ENCODE measurements at regions not wholly inside any gene's neighbourhood (a gene's known extent, or its start where the extent isn't known, plus 50 kb on each side); places are given as distances from the start of the nearest gene placed in this dataset.

DNA sequence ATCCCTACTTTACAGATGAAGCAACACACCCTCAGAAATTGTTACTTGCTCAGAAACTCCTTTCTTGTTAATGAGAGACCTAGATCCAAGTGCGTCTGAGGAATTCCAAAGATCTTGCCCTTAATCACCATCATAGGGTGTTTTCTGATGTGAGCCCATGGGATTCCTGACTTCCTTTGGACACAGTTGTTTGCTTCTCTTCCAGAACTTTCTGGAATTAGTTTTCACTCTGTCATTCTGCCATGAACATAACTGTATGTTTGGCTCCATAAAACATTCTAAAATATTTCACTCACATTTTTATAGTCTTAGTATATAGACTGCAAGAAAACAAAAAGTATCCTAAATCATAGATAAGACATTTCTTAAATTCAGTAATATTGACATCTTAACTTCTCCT is 593.9 kb upstream of the SOX11 start (continued):
- TF ChIP-seq ZNF354B (CRISPR knock-in tag; IDR thresholded peaks at IDR 0.05) = no peak

DNA sequence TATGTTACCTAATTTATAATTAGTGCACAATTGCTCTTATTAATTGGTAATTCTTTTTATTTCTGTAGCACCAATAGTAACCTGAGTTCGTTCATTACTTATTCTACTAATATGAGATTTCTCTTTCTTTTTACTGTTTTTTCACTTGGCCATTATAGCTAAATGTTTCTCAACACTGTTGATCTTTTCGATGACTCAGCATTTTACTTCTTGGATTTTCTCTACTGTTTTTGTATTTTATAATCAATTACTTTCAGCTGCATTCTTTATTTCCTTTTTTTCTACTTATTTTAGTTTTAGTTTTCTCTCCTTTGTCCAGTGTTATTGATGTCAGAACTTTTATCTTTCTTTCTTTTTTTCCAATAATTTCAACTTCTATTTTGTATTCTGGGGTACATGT is 589.4 kb upstream of the SOX11 start:
- TF ChIP-seq NFE2L2 (IDR thresholded peaks at IDR 0.05; ENCODE audit: low read length) (peak; percentile 90), MAFF (IDR thresholded peaks at IDR 0.05; ENCODE audit: low read depth, low read length) (peak; percentile 100), ZNF44 (CRISPR knock-in tag; IDR thresholded peaks at IDR 0.05) (no peak), MAFK (conservative IDR thresholded peaks at IDR 0.05 in 1 of 2, IDR thresholded peaks at IDR 0.05 in 1 of 2; ENCODE audit: low read length in 2 of 2) (peak; percentile 99 to 100), ZNF644 (CRISPR knock-in tag; IDR thresholded peaks at IDR 0.05; ENCODE audit: low read depth) (no peak), FOXJ3 (CRISPR knock-in tag; IDR thresholded peaks at IDR 0.05; ENCODE audit: borderline replicate concordance) (no peak)
- DNase-seq (ENCODE audit: low spot score) = no peak
- no TSS peak for BruUV-seq (replicated peaks)
- Histone ChIP-seq H4K20me1 (ENCODE audit: insufficient read depth, low read length) (no peaks in the 10 kb centered on the region), H3K9ac (ENCODE audit: insufficient read depth, low read depth, low read length) (no peak overlapping the region), H3K27me3 (ENCODE audit: control insufficient read depth in 1 of 2, insufficient read depth in 2 of 2, low read length in 2 of 2) (no peaks in the 10 kb centered on the region), H3K36me3 (replicated peaks in 1 of 2; ENCODE audit: control insufficient read depth in 1 of 2, insufficient read depth in 2 of 2, low read length in 2 of 2) (no peaks in the 10 kb centered on the region), H3K4me1 (ENCODE audit: insufficient read depth, low read length) (no peaks in the 10 kb centered on the region), H3K9me3 (ENCODE audit: low read length) (peaks cover 94% of the 10 kb centered on the region), H2AFZ (ENCODE audit: low read length) (no peak overlapping the region), H3K4me2 (ENCODE audit: low read depth, low read length) (no peak overlapping the region), H3K79me2 (ENCODE audit: insufficient read depth, low read length) (no peaks in the 10 kb centered on the region), H3K27ac (ENCODE audit: extremely low read length, insufficient read depth, low read length) (no peak overlapping the region), H3K4me3 (replicated peaks in 1 of 3; ENCODE audit: insufficient read depth in 1 of 3, low read depth in 2 of 3, low read length in 3 of 3) (no peak overlapping the region)
- CTCF ChIA-PET (ENCODE audit: low intra/inter-chr PET ratio, low total read pairs) = no interaction called here
- no peak for ATAC-seq
- no peak for FAIRE-seq
- WGBS (ENCODE audit: low lambda C conversion rate) = 5% methylated on average over 2 of the region's 2 CpGs
- in situ Hi-C loops (cut with HindIII; ENCODE audit: extremely low pct_ligation_motif_present, low pct_unique_long_range_greater_than_20kb) = no loop called here
- intact Hi-C loops (cut with micrococcal nuclease; ENCODE audit: unreplicated experiment) = no loop called here
- POLR2A ChIA-PET = no interaction called here

GRCh38 chr2:5111581-5111980 is 580.6 kb upstream of the SOX11 start:
- ATAC-seq (no peak), FAIRE-seq (no peak), DNase-seq (ENCODE audit: low spot score) (no peak)
- CTCF ChIA-PET (ENCODE audit: low intra/inter-chr PET ratio, low total read pairs) = no interaction called here
- H3K36me3 ChIP-seq (replicated peaks in 1 of 2; ENCODE audit: control insufficient read depth in 1 of 2, insufficient read depth in 2 of 2, low read length in 2 of 2) = no peaks in the 10 kb centered on the region
- H3K9me3 ChIP-seq (ENCODE audit: low read length) = peaks cover 87% of the 10 kb centered on the region
- no peaks in the 10 kb centered on the region for H4K20me1 ChIP-seq (ENCODE audit: insufficient read depth, low read length)
- in situ Hi-C loops (cut with HindIII; ENCODE audit: extremely low pct_ligation_motif_present, low pct_unique_long_range_greater_than_20kb) (no loop called here), intact Hi-C loops (cut with micrococcal nuclease; ENCODE audit: unreplicated experiment) (no loop called here)
- no peak overlapping the region for H3K4me3 ChIP-seq (replicated peaks in 1 of 3; ENCODE audit: insufficient read depth in 1 of 3, low read depth in 2 of 3, low read length in 3 of 3)
- H3K4me2 ChIP-seq (ENCODE audit: low read depth, low read length) = no peak overlapping the region
- H3K9ac ChIP-seq (ENCODE audit: insufficient read depth, low read depth, low read length) = no peak overlapping the region
- H3K79me2 ChIP-seq (ENCODE audit: insufficient read depth, low read length) = no peaks in the 10 kb centered on the region
- no peaks in the 10 kb centered on the region for H3K27me3 ChIP-seq (ENCODE audit: control insufficient read depth in 1 of 2, insufficient read depth in 2 of 2, low read length in 2 of 2)
- no peak overlapping the region for H2AFZ ChIP-seq (ENCODE audit: low read length)
- H3K4me1 ChIP-seq (ENCODE audit: insufficient read depth, low read length) = no peaks in the 10 kb centered on the region
- H3K27ac ChIP-seq (ENCODE audit: extremely low read length, insufficient read depth, low read length) = no peak overlapping the region
- POLR2A ChIA-PET = no interaction called here
- no TSS peak for BruUV-seq (replicated peaks)
- TF ChIP-seq JUNB (CRISPR knock-in tag; IDR thresholded peaks at IDR 0.05; ENCODE audit: borderline replicate concordance) (no peak), ZNF136 (CRISPR knock-in tag; IDR thresholded peaks at IDR 0.05; ENCODE audit: low read depth) (no peak), HDAC6 (IDR thresholded peaks at IDR 0.05; ENCODE audit: low read depth, low read length) (no peak), SP140L (CRISPR knock-in tag; IDR thresholded peaks at IDR 0.05; ENCODE audit: borderline replicate concordance) (no peak), ZBED4 (CRISPR knock-in tag; IDR thresholded peaks at IDR 0.05; ENCODE audit: borderline replicate concordance) (no peak), MIER2 (CRISPR knock-in tag; IDR thresholded peaks at IDR 0.05) (no peak), NFE2L2 (IDR thresholded peaks at IDR 0.05; ENCODE audit: low read length) (no peak), MEF2D (CRISPR knock-in tag; IDR thresholded peaks at IDR 0.05) (no peak), GABPB1 (CRISPR knock-in tag; IDR thresholded peaks at IDR 0.05) (no peak), ZNF615 (CRISPR knock-in tag; IDR thresholded peaks at IDR 0.05; ENCODE audit: borderline replicate concordance) (no peak)
